GM10266 (cell line): ENCODE measurements at regions not wholly inside any gene's neighbourhood (a gene's known extent, or its start where the extent isn't known, plus 50 kb on each side); places are given as distances from the start of the nearest gene placed in this dataset.

ENCODE experiments used
- DNase-seq: peaks from one replicate; pipeline ENCODE4 v3.0.0; 2012; ENCODE audit errors: extremely low spot score
- CTCF ChIP-seq: IDR thresholded peaks from 2 replicates; pipeline ENCODE4 v1.5.1; 2012; ENCODE audit warnings: mild to moderate bottlenecking, low read depth; ENCODE audit not compliant: control insufficient read depth, insufficient read depth; ENCODE audit errors: missing control alignments

GRCh38 chr17:71881581-71881980 lies 239.2 kb upstream of the SOX9 start:
- TF ChIP-seq CTCF, result no peak
- no peak for DNase-seq

GRCh38 chr17:71883258-71883657 lies 237.6 kb upstream of the SOX9 start:
- DNase-seq, result no peak
- no peak for TF ChIP-seq CTCF

GRCh38 chr17:71883845-71884244 lies 237.0 kb upstream of the SOX9 start:
- no peak for DNase-seq
- no peak for TF ChIP-seq CTCF

GRCh38 chr17:71885662-71886061 lies 235.2 kb upstream of the SOX9 start:
- TF ChIP-seq CTCF, result no peak
- no peak for DNase-seq

- no peak for TF ChIP-seq CTCF
- DNase-seq, result no peak
These were observed 221.5 kb upstream of the SOX9 start for GRCh38 chr17:71899317-71899716.

- no peak for TF ChIP-seq CTCF
- DNase-seq, result no peak
These were observed 220.1 kb upstream of the SOX9 start for GRCh38 chr17:71900621-71901229.

- no peak for DNase-seq
- no peak for TF ChIP-seq CTCF
These were observed 217.8 kb upstream of the SOX9 start for GRCh38 chr17:71902894-71903506.
